ENCODE measurements at regions not wholly inside any gene's neighbourhood (a gene's known extent, or its start where the extent isn't known, plus 50 kb on each side); places are given as distances from the start of the nearest gene placed in this dataset.

DNA sequence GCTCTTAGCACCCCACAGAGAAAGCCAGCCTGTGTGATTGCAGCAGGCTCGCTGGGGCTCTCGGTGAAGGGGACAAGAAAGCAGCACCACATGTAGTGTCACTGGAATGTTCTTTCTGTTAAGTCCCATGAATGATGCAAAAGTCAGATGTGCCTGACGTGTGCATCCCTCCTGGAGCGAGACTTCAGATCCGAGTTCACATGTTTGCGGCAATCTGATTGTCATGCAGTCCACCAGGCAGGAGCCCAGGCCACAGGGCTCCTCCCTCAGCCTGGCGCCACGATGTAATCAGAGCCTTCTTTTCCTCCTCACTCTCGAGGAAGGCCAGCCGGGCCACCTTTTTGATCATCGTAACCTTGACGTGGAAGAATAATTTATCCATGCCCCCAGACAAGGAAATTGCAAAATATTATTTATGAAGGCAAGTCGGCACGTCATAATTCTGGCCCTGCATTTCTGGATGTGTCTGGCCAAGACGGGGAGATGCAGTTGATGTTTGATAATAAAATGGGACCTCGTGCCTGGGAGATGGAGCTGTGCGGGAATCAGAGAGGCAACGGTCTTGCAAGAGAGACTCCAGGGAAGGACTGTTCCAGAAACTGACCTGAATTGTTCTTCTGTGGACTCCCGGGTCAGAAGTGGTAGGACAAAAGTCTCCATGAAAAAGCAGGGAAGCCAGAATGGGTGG, 214.6 kb downstream of the PHETA1 start:
- TF ChIP-seq, protein P1, sequence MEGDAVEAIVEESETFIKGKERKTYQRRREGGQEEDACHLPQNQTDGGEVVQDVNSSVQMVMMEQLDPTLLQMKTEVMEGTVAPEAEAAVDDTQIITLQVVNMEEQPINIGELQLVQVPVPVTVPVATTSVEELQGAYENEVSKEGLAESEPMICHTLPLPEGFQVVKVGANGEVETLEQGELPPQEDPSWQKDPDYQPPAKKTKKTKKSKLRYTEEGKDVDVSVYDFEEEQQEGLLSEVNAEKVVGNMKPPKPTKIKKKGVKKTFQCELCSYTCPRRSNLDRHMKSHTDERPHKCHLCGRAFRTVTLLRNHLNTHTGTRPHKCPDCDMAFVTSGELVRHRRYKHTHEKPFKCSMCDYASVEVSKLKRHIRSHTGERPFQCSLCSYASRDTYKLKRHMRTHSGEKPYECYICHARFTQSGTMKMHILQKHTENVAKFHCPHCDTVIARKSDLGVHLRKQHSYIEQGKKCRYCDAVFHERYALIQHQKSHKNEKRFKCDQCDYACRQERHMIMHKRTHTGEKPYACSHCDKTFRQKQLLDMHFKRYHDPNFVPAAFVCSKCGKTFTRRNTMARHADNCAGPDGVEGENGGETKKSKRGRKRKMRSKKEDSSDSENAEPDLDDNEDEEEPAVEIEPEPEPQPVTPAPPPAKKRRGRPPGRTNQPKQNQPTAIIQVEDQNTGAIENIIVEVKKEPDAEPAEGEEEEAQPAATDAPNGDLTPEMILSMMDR (IDR thresholded peaks at IDR 0.05; ENCODE audit: control extremely low read depth, extremely low read depth, low read depth, missing control alignments) = no peak
- ChIA-PET POLR2A (no interaction called here), CTCF (no interaction called here)
- DNase-seq (ENCODE audit: extremely low spot score) = no peak

DNA sequence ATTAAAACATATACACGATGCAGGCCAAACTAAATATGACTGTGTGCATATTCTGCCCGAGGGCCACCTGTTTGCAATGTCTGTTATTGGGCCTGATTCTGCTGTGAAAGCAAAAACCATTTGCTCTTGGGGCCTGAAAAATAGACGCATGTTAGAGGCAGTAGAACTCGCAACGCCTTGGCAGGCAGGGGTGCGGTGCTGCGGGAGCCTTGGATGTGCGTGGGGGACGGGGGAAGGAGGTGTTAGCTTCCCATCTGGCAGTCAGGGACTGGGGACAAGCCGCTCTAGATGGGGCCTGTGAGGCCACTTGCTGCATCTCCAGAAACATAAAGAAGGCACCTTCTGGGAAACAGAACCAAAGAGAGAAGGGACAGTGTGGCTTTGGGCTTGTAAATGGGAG, 216.3 kb downstream of the PHETA1 start:
- ChIA-PET CTCF (no interaction called here), POLR2A (no interaction called here)
- no peak for DNase-seq (ENCODE audit: extremely low spot score)
- TF ChIP-seq, protein P1 (IDR thresholded peaks at IDR 0.05; ENCODE audit: control extremely low read depth, extremely low read depth, low read depth, missing control alignments) = no peak

DNA sequence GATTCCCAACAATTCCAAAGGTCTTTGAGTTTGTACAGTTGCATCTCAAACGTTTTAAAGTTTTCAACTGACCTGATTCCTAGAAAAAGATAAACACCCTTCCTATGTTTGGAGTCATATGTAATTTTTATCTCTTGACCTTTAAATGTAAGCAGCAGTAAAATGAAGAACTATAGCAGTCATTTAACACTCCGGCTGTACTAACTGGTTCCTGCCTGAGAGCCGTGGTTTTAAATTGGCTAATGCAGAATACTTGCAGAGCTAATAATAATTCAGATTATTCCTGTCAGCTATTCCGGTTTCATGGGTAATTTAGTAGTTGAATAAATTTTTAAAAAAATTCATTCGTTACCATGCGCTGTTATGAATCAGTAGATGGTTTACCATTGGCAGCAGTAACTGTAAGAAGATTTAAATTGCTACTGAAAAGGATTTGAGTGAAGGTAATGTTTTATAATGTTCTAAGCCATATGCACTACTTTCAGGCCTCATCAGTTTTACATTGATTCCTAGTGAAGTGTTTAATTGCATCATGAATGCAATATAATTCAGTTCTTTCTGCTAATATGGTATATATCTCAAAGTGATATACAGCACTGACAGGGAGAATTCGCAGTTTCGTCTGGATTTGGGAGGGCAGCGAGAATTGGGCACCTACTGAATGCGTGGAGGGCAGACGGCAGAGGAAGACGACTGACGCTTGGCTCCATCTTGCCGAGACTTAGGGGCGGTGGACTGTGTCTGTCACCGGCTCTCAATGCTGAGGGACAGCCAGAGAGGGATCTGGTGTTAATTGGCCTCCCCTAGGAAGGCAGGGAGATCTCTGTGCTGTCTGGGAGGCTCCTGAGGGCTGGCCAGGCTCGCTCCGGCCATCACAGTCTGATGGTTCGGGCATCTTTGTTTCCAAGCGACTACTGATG, 217.7 kb downstream of the PHETA1 start:
- CTCF ChIA-PET = no interaction called here
- no peak for DNase-seq (ENCODE audit: extremely low spot score)
- TF ChIP-seq, protein P1 (IDR thresholded peaks at IDR 0.05; ENCODE audit: control extremely low read depth, extremely low read depth, low read depth, missing control alignments) = no peak
- POLR2A ChIA-PET = no interaction called here

- no peak for DNase-seq (ENCODE audit: extremely low spot score)
- TF ChIP-seq, protein P1 (IDR thresholded peaks at IDR 0.05; ENCODE audit: control extremely low read depth, extremely low read depth, low read depth, missing control alignments) = no peak
- ChIA-PET POLR2A (no interaction called here), CTCF (no interaction called here)
Observed at GRCh38 chr12:111150360-111150759, 218.5 kb downstream of the PHETA1 start.

GRCh38 chr12:111149299-111149698, 219.6 kb downstream of the PHETA1 start:
- ChIA-PET POLR2A (no interaction called here), CTCF (no interaction called here)
- TF ChIP-seq, protein P1 (IDR thresholded peaks at IDR 0.05; ENCODE audit: control extremely low read depth, extremely low read depth, low read depth, missing control alignments) = no peak
- DNase-seq (ENCODE audit: extremely low spot score) = no peak

DNA sequence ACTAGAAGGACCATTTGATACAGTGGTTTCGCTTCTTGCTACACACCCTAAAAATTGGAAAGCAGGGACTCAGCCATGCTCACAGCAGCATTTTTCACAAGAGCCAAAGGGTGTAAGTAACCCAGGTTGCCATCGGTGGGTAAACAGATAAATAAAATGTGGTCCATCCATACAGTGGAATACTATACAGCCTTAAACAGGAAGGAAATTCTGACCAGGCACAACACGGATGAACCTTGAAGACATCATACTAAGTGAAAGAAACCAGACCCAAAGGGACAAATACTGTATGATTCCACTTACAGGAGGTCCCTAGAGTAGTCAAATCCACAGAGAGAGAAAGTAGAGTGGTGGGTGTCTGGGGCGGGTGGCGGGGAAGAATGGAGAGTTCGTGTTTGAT, 220.9 kb downstream of the PHETA1 start:
- TF ChIP-seq, protein P1 (IDR thresholded peaks at IDR 0.05; ENCODE audit: control extremely low read depth, extremely low read depth, low read depth, missing control alignments) = no peak
- ChIA-PET POLR2A (no interaction called here), CTCF (no interaction called here)
- no peak for DNase-seq (ENCODE audit: extremely low spot score)

Measured in GM10248 (cell line).